IPS DF 6.9 (cell line): ENCODE measurements at regions not wholly inside any gene's neighbourhood (a gene's known extent, or its start where the extent isn't known, plus 50 kb on each side); places are given as distances from the start of the nearest gene placed in this dataset.
"Not testable (repeated sequence)": the region's sequence is repeated elsewhere in the genome, so short reads cannot be mapped to it uniquely, and the experiment has no call there.

ENCODE experiments used
- DNase-seq: peaks from one replicate; pipeline ENCODE4 v3.0.0-alpha.2; 2013; ENCODE audit warnings: low read depth, low spot score
- H3K27ac ChIP-seq: one replicate; pipeline ENCODE4 v1.5.1; 2013; ENCODE audit warnings: low read length, control low read depth
- H3K27me3 ChIP-seq: 2 replicates; pipeline ENCODE4 v1.6.1; 2013; ENCODE audit warnings: mild to moderate bottlenecking, low read length; ENCODE audit not compliant: control insufficient read depth, insufficient read depth
- H3K36me3 ChIP-seq: 2 replicates; pipeline ENCODE4 v1.6.1; 2013; ENCODE audit warnings: low read length; ENCODE audit not compliant: control insufficient read depth, insufficient read depth
- H3K4me1 ChIP-seq: 2 replicates; pipeline ENCODE4 v1.6.1; 2013; ENCODE audit warnings: low read length; ENCODE audit not compliant: control insufficient read depth, insufficient read depth
- H3K4me3 ChIP-seq: 2 replicates; pipeline ENCODE4 v1.5.1; 2013; ENCODE audit warnings: mild to moderate bottlenecking, low read length
- H3K9me3 ChIP-seq: 2 replicates; pipeline ENCODE4 v1.6.1; 2013; ENCODE audit warnings: low read length, inconsistent platforms; ENCODE audit not compliant: control insufficient read depth, insufficient read depth
- WGBS: extraction: QIAGEN DNeasy Blood & Tissue Kit; methylation state at CpG from one replicate; pipeline ENCODE4 v1.1.7; 2013; ENCODE audit warnings: mixed read lengths, missing lambda C conversion rate; ENCODE audit not compliant: insufficient read length, insufficient coverage; 5-methylcytosine and 5-hydroxymethylcytosine counted together

DNA sequence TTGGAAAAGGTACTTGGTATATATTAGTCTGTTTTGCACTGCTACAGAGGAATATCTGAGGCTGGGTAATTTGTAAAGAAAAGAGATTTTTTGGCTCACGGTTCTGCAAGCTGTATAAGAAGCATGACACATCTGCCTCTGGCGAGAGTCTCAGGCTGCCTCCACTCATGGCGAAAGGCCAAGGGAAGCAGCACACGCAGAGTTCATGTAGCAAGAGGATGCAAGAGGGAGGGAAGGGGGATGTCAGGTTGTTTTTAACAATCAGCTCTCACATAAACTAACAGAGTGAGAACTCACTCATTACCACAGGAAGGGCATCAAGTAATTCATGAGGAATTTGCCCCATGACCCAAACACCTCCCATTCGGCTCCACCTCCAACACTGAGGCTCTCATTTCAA is 484.8 kb upstream of the DPP6 start:
- H3K4me3 ChIP-seq, result no peak overlapping the region
- H3K9me3 ChIP-seq, result peaks cover 4% of the 10 kb centered on the region
- H3K27ac ChIP-seq, result no peak overlapping the region
- H3K27me3 ChIP-seq, result no peaks in the 10 kb centered on the region
- H3K4me1 ChIP-seq, result no peaks in the 10 kb centered on the region
- no CpG with 5 or more reads among the region's 5 CpGs for WGBS
- H3K36me3 ChIP-seq, result no peaks in the 10 kb centered on the region
- no peak for DNase-seq

DNA sequence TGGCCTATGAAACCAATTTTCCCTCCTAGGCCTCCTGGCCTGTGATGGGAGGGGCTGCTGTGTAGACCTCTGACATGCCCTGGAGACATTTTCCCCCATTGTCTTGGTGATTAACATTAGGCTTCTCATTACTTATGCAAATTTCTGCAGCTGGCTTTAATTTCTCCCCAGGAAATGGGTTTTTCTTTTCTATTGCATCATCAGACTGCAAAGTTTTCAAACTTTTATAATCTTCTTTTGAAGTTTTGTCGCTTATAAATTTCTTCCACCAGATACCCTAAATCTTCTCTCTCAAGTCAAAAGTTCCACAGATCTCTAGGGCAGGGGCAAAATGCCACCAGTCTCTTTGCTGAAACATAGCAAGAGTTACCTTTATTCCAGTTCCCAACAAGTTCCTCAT is 482.7 kb upstream of the DPP6 start:
- H3K27ac ChIP-seq, H3K4me1 ChIP-seq, H3K4me3 ChIP-seq, H3K9me3 ChIP-seq, H3K27me3 ChIP-seq, DNase-seq, H3K36me3 ChIP-seq: not testable (repeated sequence)
- WGBS, result no CpG with 5 or more reads among the region's 1 CpG

DNA sequence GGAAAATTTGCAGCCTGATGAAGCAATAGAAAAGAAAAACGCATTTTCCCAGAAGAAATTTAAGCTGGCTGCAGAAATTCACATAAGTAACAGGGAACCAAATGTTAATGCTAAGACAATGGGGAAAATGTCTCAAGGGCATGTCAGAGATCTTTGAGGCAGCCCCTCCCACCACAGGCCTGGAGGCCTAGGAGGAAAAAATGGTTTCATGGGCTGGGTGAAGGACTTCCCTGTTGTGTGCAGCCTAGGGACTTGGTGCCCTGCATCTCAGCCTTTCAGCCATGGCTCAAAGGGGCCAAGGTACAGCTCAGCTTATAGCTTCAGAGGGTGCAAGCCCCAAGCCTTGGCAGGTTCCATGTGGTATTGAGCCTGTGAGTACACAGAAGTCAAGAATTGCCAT is 476.1 kb upstream of the DPP6 start:
- Histone ChIP-seq H3K27ac (no peak overlapping the region), H3K36me3 (no peaks in the 10 kb centered on the region), H3K27me3 (no peaks in the 10 kb centered on the region), H3K4me1 (no peaks in the 10 kb centered on the region), H3K9me3 (peaks cover 5% of the 10 kb centered on the region), H3K4me3 (no peak overlapping the region)
- no peak for DNase-seq
- WGBS, result no CpG with 5 or more reads among the region's 1 CpG

DNA sequence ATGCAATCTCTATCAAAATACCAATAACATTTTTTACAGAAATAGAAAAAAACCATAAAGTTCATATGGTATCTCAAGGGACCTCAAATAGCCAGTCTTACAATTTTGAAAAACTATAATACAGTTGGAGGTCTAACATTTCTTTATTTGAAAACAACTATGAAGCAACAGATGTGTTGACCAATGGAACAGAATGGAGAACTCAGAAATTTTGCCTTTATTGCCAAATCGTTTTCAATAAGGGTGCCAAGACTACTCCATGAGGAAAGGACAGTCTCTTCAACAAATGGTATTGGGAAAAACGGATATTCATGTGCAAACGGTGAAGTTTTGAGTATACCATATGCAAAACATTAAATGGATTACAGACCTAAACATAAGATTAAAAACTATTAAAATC is 470.8 kb upstream of the DPP6 start:
- no peak for DNase-seq
- Histone ChIP-seq H3K4me3 (no peak overlapping the region), H3K27ac (no peak overlapping the region), H3K36me3 (no peaks in the 10 kb centered on the region), H3K27me3 (no peaks in the 10 kb centered on the region), H3K9me3 (peaks cover 1% of the 10 kb centered on the region), H3K4me1 (no peaks in the 10 kb centered on the region)
- WGBS, result no CpG with 5 or more reads among the region's 3 CpGs

DNA sequence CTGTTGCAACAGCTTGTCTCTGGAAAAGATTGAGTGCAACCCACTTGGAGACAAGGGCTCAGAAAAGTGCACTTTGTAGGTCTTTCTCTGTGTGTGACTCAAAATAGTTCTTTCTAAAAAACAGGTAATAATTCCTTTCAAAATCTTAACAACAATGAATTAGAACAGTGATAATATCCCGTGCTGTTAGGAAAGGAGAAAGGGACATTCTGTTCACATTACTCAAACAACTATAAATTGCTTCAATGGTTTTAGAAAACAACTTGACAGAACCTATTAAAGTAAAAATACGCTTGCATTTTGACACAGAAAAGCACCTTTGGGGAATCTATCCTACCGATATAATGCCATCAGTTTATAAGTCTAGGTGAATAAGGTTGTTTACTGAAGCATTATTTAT is 468.1 kb upstream of the DPP6 start:
- Histone ChIP-seq H3K9me3 (peaks cover 3% of the 10 kb centered on the region; the same call in 1 of the 2 replicates), H3K27me3 (no peaks in the 10 kb centered on the region), H3K36me3 (no peaks in the 10 kb centered on the region), H3K4me3 (no peak overlapping the region), H3K4me1 (no peaks in the 10 kb centered on the region), H3K27ac (no peak overlapping the region)
- DNase-seq, result no peak
- no CpG with 5 or more reads among the region's 3 CpGs for WGBS

DNA sequence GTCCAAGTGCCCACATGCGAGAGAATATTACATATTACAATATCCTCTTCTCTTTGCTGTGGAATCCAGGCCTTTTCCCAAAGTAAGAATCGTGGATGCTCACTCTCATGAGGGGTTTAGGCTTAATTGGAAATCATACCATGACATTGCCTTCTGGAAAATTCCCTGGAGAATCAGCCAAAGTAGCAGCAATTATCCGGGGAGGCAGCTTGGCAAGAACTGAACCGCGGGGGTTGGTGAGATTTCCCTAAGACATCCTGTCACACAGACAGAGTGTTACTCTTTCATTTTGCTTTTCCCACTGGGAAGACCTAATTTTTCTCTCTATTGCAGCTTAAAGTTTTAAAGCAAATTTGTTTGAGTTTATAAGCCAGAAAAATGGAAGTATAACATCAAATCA is 463.6 kb upstream of the DPP6 start:
- no CpG with 5 or more reads among the region's 5 CpGs for WGBS
- peaks cover 18% of the 10 kb centered on the region for H3K9me3 ChIP-seq

DNA sequence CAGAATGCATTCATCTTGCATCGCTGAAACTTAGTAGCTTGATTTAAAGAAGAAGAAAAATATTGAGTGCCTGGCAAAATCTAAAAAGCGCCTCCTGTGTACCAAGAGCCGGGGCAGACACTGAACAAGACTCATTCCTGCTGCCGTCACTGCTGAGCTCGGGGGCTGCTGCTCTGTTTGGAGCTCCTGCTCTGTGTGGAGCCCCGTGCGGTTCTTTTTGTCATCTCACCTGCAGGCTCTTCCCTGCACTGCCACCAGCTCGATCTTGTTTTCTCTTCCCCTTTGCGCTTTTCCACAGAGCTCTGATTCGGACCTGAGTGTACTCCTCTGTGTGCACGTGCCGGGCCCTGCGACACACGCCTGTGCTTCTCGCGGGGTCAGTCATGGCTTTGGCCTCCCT is 462.1 kb upstream of the DPP6 start:
- H3K4me1 ChIP-seq, result no peaks in the 10 kb centered on the region
- H3K27me3 ChIP-seq, result no peaks in the 10 kb centered on the region
- no CpG with 5 or more reads among the region's 16 CpGs for WGBS
- H3K4me3 ChIP-seq, result no peak overlapping the region
- peaks cover 18% of the 10 kb centered on the region for H3K9me3 ChIP-seq
- DNase-seq, result no peak
- H3K36me3 ChIP-seq, result no peaks in the 10 kb centered on the region
- no peak overlapping the region for H3K27ac ChIP-seq

More for the DNA sequence above, 463.6 kb upstream of the DPP6 start:
- H3K4me1 ChIP-seq, result no peaks in the 10 kb centered on the region
- H3K27me3 ChIP-seq, result no peaks in the 10 kb centered on the region
- DNase-seq, result no peak
- H3K36me3 ChIP-seq, result no peaks in the 10 kb centered on the region
- H3K4me3 ChIP-seq, result no peak overlapping the region
- no peak overlapping the region for H3K27ac ChIP-seq

DNA sequence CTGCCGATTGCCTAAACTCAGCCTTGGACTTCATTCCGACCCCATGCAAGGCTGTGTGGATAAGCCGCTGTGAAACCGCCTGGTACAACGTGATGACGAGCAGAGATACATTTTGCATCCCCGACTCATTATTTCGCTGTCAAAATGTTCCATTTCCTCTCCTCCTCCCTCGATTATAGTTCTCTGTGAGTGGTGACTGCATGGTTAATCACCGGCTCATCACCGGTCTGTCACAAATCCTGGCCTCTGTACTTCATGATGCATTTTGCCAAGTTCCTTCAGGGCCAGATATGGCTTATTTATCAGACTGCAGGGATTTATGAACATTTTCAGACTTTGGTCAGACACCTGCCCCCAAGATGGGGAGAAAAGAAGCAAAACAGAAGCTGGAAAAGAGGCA is 461.6 kb upstream of the DPP6 start:
- no CpG with 5 or more reads among the region's 11 CpGs for WGBS
- H3K4me1 ChIP-seq, result no peaks in the 10 kb centered on the region
- H3K27me3 ChIP-seq, result no peaks in the 10 kb centered on the region
- no peaks in the 10 kb centered on the region for H3K36me3 ChIP-seq
- H3K4me3 ChIP-seq, result no peak overlapping the region
- H3K27ac ChIP-seq, result no peak overlapping the region
- no peak for DNase-seq
- peaks cover 18% of the 10 kb centered on the region for H3K9me3 ChIP-seq

DNA sequence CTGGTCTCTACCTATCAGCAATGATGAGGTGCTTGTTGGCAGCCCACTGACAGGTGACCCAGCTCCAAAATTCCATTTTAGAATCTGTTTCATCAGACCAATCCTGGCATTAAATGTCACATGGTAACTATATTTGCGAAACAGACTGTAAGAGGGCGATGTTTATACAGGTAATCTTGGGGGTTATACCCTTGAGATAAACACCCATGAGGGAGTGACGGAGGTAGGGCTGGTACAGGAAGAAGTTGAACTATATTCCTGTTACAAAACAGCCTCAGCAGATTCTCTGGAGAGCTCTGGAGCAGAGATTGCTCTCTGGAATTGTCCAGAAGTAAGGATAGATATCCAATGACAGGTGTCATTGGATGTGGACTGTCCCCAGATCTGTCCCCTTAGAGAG is 444.8 kb upstream of the DPP6 start:
- H3K27ac ChIP-seq, result no peak overlapping the region
- H3K27me3 ChIP-seq, result no peaks in the 10 kb centered on the region
- no peak for DNase-seq
- peaks cover 3% of the 10 kb centered on the region for H3K9me3 ChIP-seq
- no peak overlapping the region for H3K4me3 ChIP-seq
- WGBS, result no CpG with 5 or more reads among the region's 3 CpGs
- H3K36me3 ChIP-seq, result no peaks in the 10 kb centered on the region
- no peaks in the 10 kb centered on the region for H3K4me1 ChIP-seq

DNA sequence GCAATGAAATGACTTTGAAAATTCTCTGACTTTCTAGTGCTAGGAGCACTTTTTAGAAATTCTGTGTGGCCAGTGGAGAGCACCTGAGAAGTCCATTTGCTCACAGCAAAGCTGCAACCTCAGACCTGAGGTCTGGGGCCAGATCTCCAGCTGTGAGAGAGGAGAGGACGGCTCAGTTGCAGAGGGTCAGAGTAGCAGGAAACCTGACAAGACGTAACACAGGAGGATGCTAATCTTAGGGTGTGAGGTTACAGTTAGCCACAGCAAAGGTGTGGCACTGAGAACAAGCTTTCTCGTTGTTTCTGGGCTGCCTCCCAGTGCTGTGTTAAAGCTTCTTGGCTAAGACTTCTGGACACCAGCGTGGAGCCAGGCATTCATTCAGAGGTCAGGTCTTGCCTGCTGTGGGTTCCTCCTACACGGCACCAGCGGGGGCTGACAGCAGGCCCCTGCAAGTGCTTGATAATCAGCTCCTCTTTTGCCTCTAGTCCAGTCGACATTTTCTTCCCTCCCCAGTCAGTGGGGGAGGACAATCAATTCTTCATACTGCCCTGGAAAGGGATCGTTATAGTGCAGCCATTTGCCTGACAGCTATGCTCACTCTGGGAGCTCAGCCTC is 435.4 kb upstream of the DPP6 start:
- no peak for DNase-seq
- H3K9me3 ChIP-seq, result peaks cover 14% of the 10 kb centered on the region
- no peak overlapping the region for H3K27ac ChIP-seq
- H3K4me1 ChIP-seq, result no peaks in the 10 kb centered on the region
- H3K4me3 ChIP-seq, result no peak overlapping the region
- H3K36me3 ChIP-seq, result no peaks in the 10 kb centered on the region
- no CpG with 5 or more reads among the region's 8 CpGs for WGBS
- H3K27me3 ChIP-seq, result no peaks in the 10 kb centered on the region; the same call in 1 of the 2 replicates

DNA sequence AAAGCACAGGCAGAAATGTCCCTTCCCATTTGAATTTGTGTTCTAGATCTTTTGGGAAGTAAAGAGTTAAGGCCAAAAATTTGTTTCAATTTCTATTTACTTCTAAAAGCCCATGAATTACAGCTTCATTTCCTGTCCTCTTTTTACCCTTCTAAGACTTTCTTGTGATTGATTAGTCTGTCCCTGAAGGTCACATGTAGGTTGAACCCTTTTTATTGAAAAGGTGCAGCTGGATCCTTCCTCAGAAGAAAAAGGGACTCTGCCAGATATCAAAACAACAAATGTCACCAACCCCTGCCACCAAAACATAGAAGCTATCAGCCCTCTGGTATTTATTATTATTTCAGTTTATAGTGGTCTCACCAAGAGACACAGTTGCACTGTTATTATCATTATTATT is 424.9 kb upstream of the DPP6 start:
- H3K9me3 ChIP-seq, result peaks cover 6% of the 10 kb centered on the region

More for the DNA sequence above, 424.9 kb upstream of the DPP6 start:
- Histone ChIP-seq H3K4me1 (no peaks in the 10 kb centered on the region), H3K27ac (no peak overlapping the region), H3K36me3 (no peaks in the 10 kb centered on the region), H3K27me3 (no peaks in the 10 kb centered on the region), H3K4me3 (no peak overlapping the region)
- no peak for DNase-seq
